GM23338 (cell line): ENCODE measurements at regions not wholly inside any gene's neighbourhood (a gene's known extent, or its start where the extent isn't known, plus 50 kb on each side); places are given as distances from the start of the nearest gene placed in this dataset.

ENCODE experiments used
- ATAC-seq: fragments of 200-7000 bp; cut with Tn5 transposase; 3 replicates; pipeline ENCODE4 v1.9.1; 2020
- DNase-seq: peaks from one replicate; pipeline ENCODE4 v3.0.0-alpha.2; 2015; ENCODE audit warnings: low spot score
- H2AFZ ChIP-seq: fragments of 200-600 bp; sonication (generic); 2 replicates; pipeline ENCODE4 v1.8.0; 2016; ENCODE audit warnings: antibody characterized with exemption, mild to moderate bottlenecking, moderate library complexity
- H3F3A ChIP-seq: fragments of 200-600 bp; sonication (generic); replicated peaks from 2 replicates; pipeline ENCODE4 v1.8.0; 2017; ENCODE audit warnings: antibody characterized with exemption, mixed run types, low read depth
- H3K27ac ChIP-seq: fragments of 200-600 bp; sonication (generic); 2 replicates; pipeline ENCODE4 v1.6.1; 2016; ENCODE audit warnings: low read depth
- H3K27me3 ChIP-seq: fragments of 200-600 bp; sonication (generic); 2 replicates; pipeline ENCODE4 v1.8.0; 2016; ENCODE audit warnings: mild to moderate bottlenecking, mixed run types, moderate library complexity; ENCODE audit not compliant: insufficient read depth
- H3K36me3 ChIP-seq: fragments of 200-600 bp; sonication (generic); 2 replicates; pipeline ENCODE4 v1.8.0; 2016; ENCODE audit warnings: mild to moderate bottlenecking; ENCODE audit not compliant: insufficient read depth
- H3K4me1 ChIP-seq: fragments of 200-600 bp; sonication (generic); 2 replicates; pipeline ENCODE4 v1.8.0; 2016; ENCODE audit warnings: mild to moderate bottlenecking, moderate library complexity; ENCODE audit not compliant: insufficient read depth
- H3K4me2 ChIP-seq: fragments of 200-600 bp; sonication (generic); 2 replicates; pipeline ENCODE4 v1.7.1; 2017; ENCODE audit warnings: mixed run types
- H3K4me3 ChIP-seq: fragments of 200-600 bp; sonication (generic); 2 replicates; pipeline ENCODE4 v1.6.1; 2016; ENCODE audit warnings: mixed run types
- H3K79me2 ChIP-seq: fragments of 200-600 bp; sonication (generic); replicated peaks from 2 replicates; pipeline ENCODE4 v1.8.0; 2017; ENCODE audit warnings: mild to moderate bottlenecking; ENCODE audit not compliant: insufficient read depth
- H3K9me2 ChIP-seq: fragments of 200-600 bp; sonication (generic); 2 replicates; pipeline ENCODE4 v1.8.0; 2017; ENCODE audit not compliant: insufficient read depth
- H4K20me1 ChIP-seq: fragments of 200-600 bp; sonication (generic); replicated peaks from 2 replicates; pipeline ENCODE4 v1.8.0; 2017; ENCODE audit warnings: mild to moderate bottlenecking; ENCODE audit not compliant: insufficient read depth
- H3K27ac Mint-ChIP-seq: 2 replicates; pipeline ENCODE4 v1.8.0; 2020; ENCODE audit warnings: inconsistent platforms, mild to moderate bottlenecking, moderate library complexity, mixed read lengths
- H3K27me3 Mint-ChIP-seq: 3 replicates; pipeline ENCODE4 v1.8.0; 2022; ENCODE audit warnings: low read depth, mild to moderate bottlenecking, moderate library complexity, mixed read lengths, inconsistent platforms; ENCODE audit not compliant: insufficient read depth, poor library complexity
- H3K36me3 Mint-ChIP-seq: 3 replicates; pipeline ENCODE4 v1.8.0; 2021; ENCODE audit warnings: low read depth, mild to moderate bottlenecking, inconsistent platforms, moderate library complexity, mixed read lengths
- H3K4me1 Mint-ChIP-seq: 3 replicates; pipeline ENCODE4 v1.8.0; 2020; ENCODE audit warnings: mild to moderate bottlenecking, inconsistent platforms, mixed read lengths
- H3K4me3 Mint-ChIP-seq: 3 replicates; pipeline ENCODE4 v1.8.0; 2021; ENCODE audit warnings: moderate library complexity, mild to moderate bottlenecking, inconsistent platforms, mixed read lengths
- H3K9me3 Mint-ChIP-seq: 3 replicates; pipeline ENCODE4 v1.8.0; 2020; ENCODE audit warnings: moderate library complexity, mild to moderate bottlenecking, inconsistent platforms, mixed read lengths
- CREB1 ChIP-seq: fragments of 250-450 bp; sonication (Bioruptor Pico); IDR thresholded peaks from 2 replicates; pipeline ENCODE4 v1.5.0; 2020; ENCODE audit warnings: low read depth, mild to moderate bottlenecking, moderate library complexity
- CTCF ChIP-seq, 2 experiments: fragments of 200-600 bp in 1 of 2; sonication (generic) in 1 of 2; conservative IDR thresholded peaks; 2 replicates each; pipeline versions ENCODE4 v1.5.1 to v1.6.1; 2016 to 2017; ENCODE audit warnings: antibody characterized with exemption in 2 of 2, low read depth in 2 of 2, mild to moderate bottlenecking in 2 of 2, moderate library complexity in 1 of 2
- EZH2 ChIP-seq: fragments of 200-600 bp; sonication (generic); IDR thresholded peaks from one replicate; pipeline ENCODE4 v1.8.0; 2017; ENCODE audit warnings: antibody characterized with exemption, mild to moderate bottlenecking, low read depth; ENCODE audit not compliant: unreplicated experiment
- NANOG ChIP-seq: IDR thresholded peaks from 2 replicates; pipeline ENCODE4 v1.6.1; 2016; ENCODE audit warnings: antibody characterized with exemption, borderline replicate concordance
- POLR2AphosphoS5 ChIP-seq: IDR thresholded peaks from 2 replicates; pipeline ENCODE4 v1.6.1; 2016; ENCODE audit warnings: antibody characterized with exemption, low read depth
- REST ChIP-seq: IDR thresholded peaks from one replicate; pipeline ENCODE4 v1.6.1; 2018; ENCODE audit warnings: antibody characterized with exemption; ENCODE audit not compliant: unreplicated experiment
- STAT1 ChIP-seq: IDR thresholded peaks from one replicate; pipeline ENCODE4 v1.6.1; 2016; ENCODE audit warnings: antibody characterized with exemption; ENCODE audit not compliant: unreplicated experiment
- ZNF114 ChIP-seq: fragments of 250-450 bp; sonication (Bioruptor Pico); IDR thresholded peaks from 2 replicates; pipeline ENCODE4 v1.5.0; 2020; ENCODE audit warnings: mild to moderate bottlenecking, moderate library complexity
- ZNF331 ChIP-seq: fragments of 250-450 bp; sonication (Bioruptor Pico); IDR thresholded peaks from 2 replicates; pipeline ENCODE4 v1.5.0; 2020; ENCODE audit warnings: low read depth, mild to moderate bottlenecking, moderate library complexity
- TF ChIP-seq, protein P1 (sequence below): IDR thresholded peaks from 2 replicates; pipeline ENCODE4 v1.6.1; 2016; ENCODE audit warnings: antibody characterized with exemption

GRCh38 chr4:188647820-188648370 lies 508.7 kb downstream of the TRIML1 start:
- H3K4me1 ChIP-seq: peaks cover 22% of the 10 kb centered on the region
- no peak for DNase-seq
- no peaks in the 10 kb centered on the region for H4K20me1 ChIP-seq
- Mint-ChIP-seq H3K9me3 (no peaks in the 10 kb centered on the region), H3K27ac (no peak overlapping the region), H3K36me3 (no peaks in the 10 kb centered on the region), H3K27me3 (no peaks in the 10 kb centered on the region), H3K4me3 (no peak overlapping the region), H3K4me1 (peaks cover 15% of the 10 kb centered on the region; the same call in 2 of the 3 replicates)
- no peak overlapping the region for H3K4me2 ChIP-seq
- no peaks in the 10 kb centered on the region for H3K79me2 ChIP-seq
- no peaks in the 10 kb centered on the region for H3K9me2 ChIP-seq
- no peaks in the 10 kb centered on the region for H3K36me3 ChIP-seq
- H3K27me3 ChIP-seq: no peaks in the 10 kb centered on the region
- no peak for ATAC-seq
- H2AFZ ChIP-seq: no peak overlapping the region
- H3K27ac ChIP-seq: no peak overlapping the region
- H3K4me3 ChIP-seq: no peak overlapping the region
- TF ChIP-seq STAT1: no peak
- no peak for TF ChIP-seq ZNF331 (CRISPR knock-in tag)
- TF ChIP-seq, protein P1, sequence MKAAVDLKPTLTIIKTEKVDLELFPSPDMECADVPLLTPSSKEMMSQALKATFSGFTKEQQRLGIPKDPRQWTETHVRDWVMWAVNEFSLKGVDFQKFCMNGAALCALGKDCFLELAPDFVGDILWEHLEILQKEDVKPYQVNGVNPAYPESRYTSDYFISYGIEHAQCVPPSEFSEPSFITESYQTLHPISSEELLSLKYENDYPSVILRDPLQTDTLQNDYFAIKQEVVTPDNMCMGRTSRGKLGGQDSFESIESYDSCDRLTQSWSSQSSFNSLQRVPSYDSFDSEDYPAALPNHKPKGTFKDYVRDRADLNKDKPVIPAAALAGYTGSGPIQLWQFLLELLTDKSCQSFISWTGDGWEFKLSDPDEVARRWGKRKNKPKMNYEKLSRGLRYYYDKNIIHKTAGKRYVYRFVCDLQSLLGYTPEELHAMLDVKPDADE: no peak
- TF ChIP-seq CREB1 (CRISPR knock-in tag): no peak
- no peak for TF ChIP-seq EZH2
- TF ChIP-seq NANOG: no peak
- TF ChIP-seq CTCF (conservative IDR thresholded peaks at IDR 0.05; ENCODE audit: low read depth in 2 of 2): no peak
- TF ChIP-seq POLR2AphosphoS5: no peak
- no peak for TF ChIP-seq ZNF114
- TF ChIP-seq REST: no peak
- no peaks in the 10 kb centered on the region for H3F3A ChIP-seq
